ENCODE measurements at regions not wholly inside any gene's neighbourhood (a gene's known extent, or its start where the extent isn't known, plus 50 kb on each side); places are given as distances from the start of the nearest gene placed in this dataset.

- no peak overlapping the region for H3K4me3 ChIP-seq (ENCODE audit: extremely low read depth in 1 of 4, insufficient read depth in 2 of 4, low read depth in 3 of 4, low read length in 4 of 4)
- CTCF ChIA-PET (ENCODE audit: partially characterized antibody), result interaction anchor here (1.3 kb wide), 2 partner anchors 12 to 32 kb away, joined by 3 read pairs; no protein-coding TSS in a partner anchor
- 91% methylated on average over 1 of the region's 1 CpG; no CpG with 5 or more reads in 1 of the 2 experiments for WGBS, 2 experiments (ENCODE audit: extremely low coverage in 1 of 2, insufficient coverage in 1 of 2, insufficient read length in 1 of 2, insufficient replicate concordance in 2 of 2, low coverage in 1 of 2, low lambda C conversion rate in 2 of 2, missing lambda C conversion rate in 1 of 2)
- H2BK20ac ChIP-seq (ENCODE audit: low read length), result no peak overlapping the region
- H2BK12ac ChIP-seq (ENCODE audit: low read depth, low read length), result no peak overlapping the region
- no peak overlapping the region for H3K27ac ChIP-seq (ENCODE audit: low read depth, low read length)
- no peak overlapping the region for H2BK15ac ChIP-seq (ENCODE audit: low read length)
- no peak overlapping the region for H4K8ac ChIP-seq (ENCODE audit: extremely low read depth, insufficient read depth, low read length)
- H3K4me2 ChIP-seq (ENCODE audit: insufficient read depth in 1 of 2, low read depth in 2 of 2, low read length in 2 of 2), result no peak overlapping the region
- no peak for FAIRE-seq
- H4K20me1 ChIP-seq (replicated peaks in 1 of 2; ENCODE audit: control insufficient read depth in 1 of 2, insufficient read depth in 2 of 2, low read length in 2 of 2), result no peaks in the 10 kb centered on the region
- H2BK120ac ChIP-seq (replicated peaks; ENCODE audit: low read depth, low read length), result no peak overlapping the region
- no peaks in the 10 kb centered on the region for H3K23me2 ChIP-seq (ENCODE audit: low read depth, low read length)
- no peak overlapping the region for H3K56ac ChIP-seq (replicated peaks; ENCODE audit: insufficient read length, low read depth, low read length)
- H3K79me1 ChIP-seq (ENCODE audit: low read depth, low read length), result no peaks in the 10 kb centered on the region
- H4K91ac ChIP-seq (replicated peaks; ENCODE audit: insufficient read length, low read length), result no peak overlapping the region
- H3K9ac ChIP-seq (replicated peaks in 1 of 4; ENCODE audit: extremely low read depth in 1 of 4, low read depth in 3 of 4, low read length in 3 of 4), result no peak overlapping the region
- H3K14ac ChIP-seq (ENCODE audit: insufficient read length), result no peak overlapping the region
- no peak overlapping the region for H3K4ac ChIP-seq (replicated peaks; ENCODE audit: insufficient read length, low read depth, low read length)
- no peak overlapping the region for H2AFZ ChIP-seq (ENCODE audit: low read length)
- H2AK5ac ChIP-seq (ENCODE audit: low read depth, low read length), result no peak overlapping the region
- H4K5ac ChIP-seq (ENCODE audit: insufficient read length, low read depth, low read length), result no peak overlapping the region
- no peak overlapping the region for H2BK5ac ChIP-seq (ENCODE audit: low read depth, low read length)
- H3K79me2 ChIP-seq (ENCODE audit: control insufficient read depth in 1 of 2, insufficient read depth in 2 of 2, low read length in 2 of 2), result no peaks in the 10 kb centered on the region
- no peak for DNase-seq (ENCODE audit: low read depth in 1 of 2, low spot score in 2 of 2)
- no peaks in the 10 kb centered on the region; a peak in 1 of 4 replicates for H3K9me3 ChIP-seq (ENCODE audit: insufficient read depth in 2 of 2, low read depth in 1 of 2, low read length in 1 of 2)
- no peak overlapping the region for H3K18ac ChIP-seq (ENCODE audit: extremely low read depth, low read length)
- no peaks in the 10 kb centered on the region for H3K36me3 ChIP-seq (ENCODE audit: control insufficient read depth in 2 of 4, insufficient read depth in 4 of 4, low read length in 3 of 4)
- H3K27me3 ChIP-seq (replicated peaks in 1 of 4; ENCODE audit: control insufficient read depth in 3 of 4, extremely low read depth in 1 of 4, insufficient read depth in 3 of 4, low read length in 3 of 4), result no peaks in the 10 kb centered on the region
- H3K4me1 ChIP-seq (replicated peaks in 1 of 4; ENCODE audit: control insufficient read depth in 3 of 4, insufficient read depth in 4 of 4, low read length in 3 of 4), result peaks cover 0 to 2% (median 0%) of the 10 kb centered on the region in 4 experiments; a peak in 1 of 7 replicates
- H3K23ac ChIP-seq (ENCODE audit: insufficient read length), result no peak overlapping the region
- POLR2A ChIA-PET (ENCODE audit: partially characterized antibody), result no interaction called here
- no peak for TF ChIP-seq RXRA (IDR thresholded peaks at IDR 0.05; ENCODE audit: insufficient read depth, low read depth, low read length)
- no peak for TF ChIP-seq CEBPB (IDR thresholded peaks at IDR 0.05; ENCODE audit: low read depth, low read length)
- TF ChIP-seq SP2 (IDR thresholded peaks at IDR 0.05; ENCODE audit: low read length), result no peak
- no peak for TF ChIP-seq SIRT6 (IDR thresholded peaks at IDR 0.05; ENCODE audit: low read length)
- TF ChIP-seq ATF3 (IDR thresholded peaks at IDR 0.05; ENCODE audit: insufficient read depth, low read depth, low read length), result no peak
- TF ChIP-seq ATF2 (IDR thresholded peaks at IDR 0.05; ENCODE audit: low read length), result no peak
- TF ChIP-seq EGR1 (IDR thresholded peaks at IDR 0.05; ENCODE audit: borderline replicate concordance, low read depth, low read length), result no peak
- TF ChIP-seq RFX5 (IDR thresholded peaks at IDR 0.05; ENCODE audit: borderline replicate concordance, low read depth, low read length), result no peak
- TF ChIP-seq, protein P1, sequence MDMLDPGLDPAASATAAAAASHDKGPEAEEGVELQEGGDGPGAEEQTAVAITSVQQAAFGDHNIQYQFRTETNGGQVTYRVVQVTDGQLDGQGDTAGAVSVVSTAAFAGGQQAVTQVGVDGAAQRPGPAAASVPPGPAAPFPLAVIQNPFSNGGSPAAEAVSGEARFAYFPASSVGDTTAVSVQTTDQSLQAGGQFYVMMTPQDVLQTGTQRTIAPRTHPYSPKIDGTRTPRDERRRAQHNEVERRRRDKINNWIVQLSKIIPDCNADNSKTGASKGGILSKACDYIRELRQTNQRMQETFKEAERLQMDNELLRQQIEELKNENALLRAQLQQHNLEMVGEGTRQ (IDR thresholded peaks at IDR 0.05; ENCODE audit: low read length), result no peak
- TF ChIP-seq TAF1 (IDR thresholded peaks at IDR 0.05; ENCODE audit: low read depth, low read length), result no peak
- TF ChIP-seq HDAC2 (IDR thresholded peaks at IDR 0.05; ENCODE audit: borderline replicate concordance in 1 of 2, low read depth in 2 of 2, low read length in 2 of 2), result no peak
Measured at GRCh38 chr13:61148211-61148610, 267.4 kb downstream of the PCDH20 start.
